Progenitor cell of endocrine pancreas (in vitro differentiated cells): ENCODE measurements at regions not wholly inside any gene's neighbourhood (a gene's known extent, or its start where the extent isn't known, plus 50 kb on each side); places are given as distances from the start of the nearest gene placed in this dataset.

Experiments used
- DNase-seq: peaks from one replicate; pipeline ENCODE4 v3.0.0; 2021; ENCODE audit warnings: low spot score; ENCODE audit not compliant: unreplicated experiment
- H3K27ac Mint-ChIP-seq: 2 replicates; pipeline ENCODE4 v1.8.0; 2021; ENCODE audit warnings: mild to moderate bottlenecking, moderate library complexity, mixed read lengths
- H3K27me3 Mint-ChIP-seq: 2 replicates; pipeline ENCODE4 v1.8.0; 2021; ENCODE audit warnings: mixed read lengths
- H3K36me3 Mint-ChIP-seq: 2 replicates; pipeline ENCODE4 v1.8.0; 2022; ENCODE audit warnings: mixed read lengths; ENCODE audit not compliant: insufficient read depth
- H3K4me1 Mint-ChIP-seq: 2 replicates; pipeline ENCODE4 v1.8.0; 2021; ENCODE audit warnings: low read depth, mixed read lengths
- H3K4me3 Mint-ChIP-seq: 2 replicates; pipeline ENCODE4 v1.8.0; 2021; ENCODE audit warnings: low read depth, mild to moderate bottlenecking, moderate library complexity, mixed read lengths
- H3K9me3 Mint-ChIP-seq: 2 replicates; pipeline ENCODE4 v1.8.0; 2021; ENCODE audit warnings: low read depth, mixed read lengths
- CTCF ChIP-seq: fragments of 200-600 bp; sonication (generic); IDR thresholded peaks from one replicate; pipeline ENCODE4 v1.5.0; 2021; ENCODE audit warnings: antibody characterized with exemption, mild to moderate bottlenecking; ENCODE audit not compliant: unreplicated experiment

DNA sequence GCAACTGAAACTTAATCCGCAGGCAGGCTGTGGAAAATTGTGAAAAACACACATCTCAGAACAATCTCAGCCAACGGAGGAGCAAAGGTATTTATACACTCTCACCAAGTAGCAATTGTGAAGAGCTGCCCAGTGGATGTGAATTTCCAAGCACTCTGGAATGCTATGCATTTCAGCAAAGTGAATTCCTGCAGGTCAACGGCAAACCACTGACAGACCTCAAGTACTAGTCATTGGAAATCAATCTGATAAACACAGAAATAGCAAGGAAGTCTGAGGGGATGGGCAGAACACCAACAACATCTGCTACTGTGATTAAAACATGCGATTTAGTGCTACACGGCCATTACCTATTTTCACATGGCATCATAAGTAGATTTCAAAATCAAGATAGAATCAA is 429.1 kb downstream of the HTR1B start:
- Mint-ChIP-seq H3K27me3 (no peaks in the 10 kb centered on the region), H3K4me3 (no peak overlapping the region), H3K36me3 (peaks cover 2% of the 10 kb centered on the region), H3K4me1 (peaks cover 7% of the 10 kb centered on the region), H3K27ac (peak overlapping the region; percentile 65), H3K9me3 (peaks cover 14% of the 10 kb centered on the region)
- DNase-seq: no peak
- no peak for TF ChIP-seq CTCF

GRCh38 chr6:77030929-77031674 is 432.2 kb downstream of the HTR1B start:
- no peak for TF ChIP-seq CTCF
- Mint-ChIP-seq H3K27me3 (no peaks in the 10 kb centered on the region), H3K27ac (peak overlapping the region; percentile 22), H3K9me3 (no peaks in the 10 kb centered on the region), H3K4me1 (peaks cover 7% of the 10 kb centered on the region), H3K36me3 (no peaks in the 10 kb centered on the region), H3K4me3 (no peak overlapping the region)
- no peak for DNase-seq

DNA sequence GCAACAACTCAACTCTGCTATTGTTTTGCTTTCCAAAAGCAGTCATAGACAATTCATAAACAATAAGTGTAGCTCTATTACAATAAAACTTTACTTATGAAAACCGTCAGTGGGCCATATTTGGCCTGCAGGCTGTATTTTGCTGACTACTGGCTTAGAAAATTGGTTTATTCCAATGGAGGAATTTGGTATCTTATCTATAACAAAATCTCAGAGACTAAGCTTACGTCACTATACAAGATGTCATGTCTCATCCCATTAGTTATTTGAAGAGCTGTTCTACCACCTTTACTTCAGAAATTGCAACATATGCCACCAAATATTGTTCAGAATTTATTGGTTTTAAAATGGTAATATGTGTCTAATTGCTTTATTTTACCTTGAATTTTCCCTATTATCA is 436.9 kb downstream of the HTR1B start:
- Mint-ChIP-seq H3K27ac (no peak overlapping the region), H3K27me3 (no peaks in the 10 kb centered on the region), H3K9me3 (no peaks in the 10 kb centered on the region), H3K36me3 (no peaks in the 10 kb centered on the region), H3K4me1 (peaks cover 2% of the 10 kb centered on the region), H3K4me3 (no peak overlapping the region)
- DNase-seq: no peak
- no peak for TF ChIP-seq CTCF

- Mint-ChIP-seq H3K27me3 (no peaks in the 10 kb centered on the region), H3K27ac (no peak overlapping the region), H3K4me3 (no peak overlapping the region), H3K4me1 (peaks cover 2% of the 10 kb centered on the region), H3K9me3 (no peaks in the 10 kb centered on the region), H3K36me3 (no peaks in the 10 kb centered on the region)
- no peak for TF ChIP-seq CTCF
- DNase-seq: no peak
Observed at GRCh38 chr6:77025736-77026223, 437.5 kb downstream of the HTR1B start.

- DNase-seq: no peak
- Mint-ChIP-seq H3K9me3 (no peaks in the 10 kb centered on the region), H3K4me1 (peaks cover 2% of the 10 kb centered on the region), H3K27ac (no peak overlapping the region), H3K4me3 (no peak overlapping the region), H3K27me3 (no peaks in the 10 kb centered on the region), H3K36me3 (no peaks in the 10 kb centered on the region)
- TF ChIP-seq CTCF: no peak
Observed at GRCh38 chr6:77021778-77022177, 441.5 kb downstream of the HTR1B start.
